GM12864 (cell line): ENCODE measurements at regions not wholly inside any gene's neighbourhood (a gene's known extent, or its start where the extent isn't known, plus 50 kb on each side); places are given as distances from the start of the nearest gene placed in this dataset.

Source experiments
- DNase-seq: peaks from one replicate; pipeline ENCODE4 v3.0.0-alpha.2; 2011; ENCODE audit warnings: low read depth
- H3K4me3 ChIP-seq: 2 replicates; pipeline ENCODE4 v1.5.1; 2011; ENCODE audit warnings: mild to moderate bottlenecking, low read depth, low read length, control low read depth
- TF ChIP-seq, protein P1 (sequence below): IDR thresholded peaks from 2 replicates; pipeline ENCODE4 v1.5.1; 2011; ENCODE audit warnings: low read depth, mild to moderate bottlenecking, moderate library complexity, low read length, control low read depth, inconsistent platforms; ENCODE audit errors: missing control alignments

DNA sequence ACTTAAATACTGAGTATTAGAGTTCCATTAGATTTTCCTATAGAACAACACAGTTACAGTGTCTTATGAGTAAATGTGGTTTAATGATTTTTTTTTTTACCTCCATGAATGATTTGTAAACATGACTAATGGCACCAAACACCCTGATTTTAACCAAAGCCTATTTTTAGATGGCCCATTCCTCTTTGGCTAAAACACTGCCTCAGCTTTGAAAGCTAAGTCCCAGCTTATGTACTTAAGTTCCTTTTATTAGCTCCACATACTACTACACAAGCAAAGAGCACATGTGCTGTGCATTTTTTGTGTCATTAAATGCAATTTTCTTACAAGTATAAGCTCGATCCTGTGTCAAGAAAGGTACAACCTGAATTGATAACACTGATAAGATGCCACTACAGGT, 575.6 kb upstream of the PITX2 start:
- no peak for DNase-seq
- TF ChIP-seq, protein P1, sequence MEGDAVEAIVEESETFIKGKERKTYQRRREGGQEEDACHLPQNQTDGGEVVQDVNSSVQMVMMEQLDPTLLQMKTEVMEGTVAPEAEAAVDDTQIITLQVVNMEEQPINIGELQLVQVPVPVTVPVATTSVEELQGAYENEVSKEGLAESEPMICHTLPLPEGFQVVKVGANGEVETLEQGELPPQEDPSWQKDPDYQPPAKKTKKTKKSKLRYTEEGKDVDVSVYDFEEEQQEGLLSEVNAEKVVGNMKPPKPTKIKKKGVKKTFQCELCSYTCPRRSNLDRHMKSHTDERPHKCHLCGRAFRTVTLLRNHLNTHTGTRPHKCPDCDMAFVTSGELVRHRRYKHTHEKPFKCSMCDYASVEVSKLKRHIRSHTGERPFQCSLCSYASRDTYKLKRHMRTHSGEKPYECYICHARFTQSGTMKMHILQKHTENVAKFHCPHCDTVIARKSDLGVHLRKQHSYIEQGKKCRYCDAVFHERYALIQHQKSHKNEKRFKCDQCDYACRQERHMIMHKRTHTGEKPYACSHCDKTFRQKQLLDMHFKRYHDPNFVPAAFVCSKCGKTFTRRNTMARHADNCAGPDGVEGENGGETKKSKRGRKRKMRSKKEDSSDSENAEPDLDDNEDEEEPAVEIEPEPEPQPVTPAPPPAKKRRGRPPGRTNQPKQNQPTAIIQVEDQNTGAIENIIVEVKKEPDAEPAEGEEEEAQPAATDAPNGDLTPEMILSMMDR, result no peak
- H3K4me3 ChIP-seq, result no peak overlapping the region

DNA sequence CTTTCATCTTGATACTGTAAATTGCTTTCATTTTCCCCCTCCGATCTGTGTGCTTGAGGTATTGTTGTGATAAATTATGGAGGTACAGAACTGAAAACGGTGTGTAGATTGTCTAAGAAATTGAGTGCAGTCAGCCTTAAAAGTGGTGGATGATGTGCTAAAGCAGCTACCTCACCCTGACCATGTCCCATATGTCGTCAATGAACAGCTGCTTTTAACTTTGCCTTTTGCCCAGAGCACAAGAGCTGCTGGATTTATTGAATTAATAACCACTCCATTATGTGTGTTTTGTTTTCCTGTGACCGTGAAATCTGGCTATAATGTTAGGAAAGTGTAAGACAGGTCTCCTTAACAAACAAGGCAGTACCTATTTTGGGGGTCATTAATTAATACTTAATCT, 581.9 kb upstream of the PITX2 start:
- no peak overlapping the region for H3K4me3 ChIP-seq
- no peak for DNase-seq
- TF ChIP-seq, protein P1, result no peak

DNA sequence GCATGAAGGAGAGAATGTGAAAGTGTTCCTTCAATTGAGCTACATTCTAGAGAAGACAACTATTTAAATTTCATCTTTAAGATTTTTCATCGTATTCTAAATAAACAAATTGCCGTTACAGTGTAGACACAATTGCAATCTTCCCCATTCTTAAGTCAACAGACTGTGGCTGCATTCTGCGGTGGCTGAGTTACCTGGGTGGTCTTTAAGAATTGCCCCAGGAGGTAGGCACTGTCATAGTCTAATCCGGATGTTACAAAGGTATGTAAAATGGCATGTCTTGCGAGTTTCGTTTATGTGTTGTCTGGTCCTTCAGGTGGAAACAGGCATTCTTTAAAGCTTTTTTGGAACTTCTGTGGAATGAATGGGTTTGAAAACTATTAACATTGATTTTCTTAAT, 586.1 kb upstream of the PITX2 start:
- no peak for DNase-seq
- no peak overlapping the region for H3K4me3 ChIP-seq
- TF ChIP-seq, protein P1, result no peak

DNA sequence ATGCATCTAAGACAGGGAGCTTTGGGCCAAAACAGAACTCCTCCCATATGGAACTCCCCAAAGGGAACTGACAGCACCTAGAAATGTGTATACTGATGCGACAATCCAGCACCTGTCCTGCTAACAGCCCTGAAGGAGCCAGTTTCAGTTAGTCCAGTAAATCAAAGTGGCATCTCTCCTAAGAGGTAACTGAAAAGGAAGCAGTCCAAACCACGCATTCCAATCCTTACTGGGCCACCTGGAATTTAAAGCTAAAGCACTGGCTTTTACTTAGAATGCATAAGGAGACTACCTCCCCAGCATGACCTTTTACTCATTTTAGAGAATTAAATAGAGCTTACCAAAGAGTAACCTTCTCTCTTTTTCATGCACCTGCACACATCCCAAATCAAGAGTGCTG, 586.8 kb upstream of the PITX2 start:
- TF ChIP-seq, protein P1, result no peak
- H3K4me3 ChIP-seq, result no peak overlapping the region
- DNase-seq, result no peak

DNA sequence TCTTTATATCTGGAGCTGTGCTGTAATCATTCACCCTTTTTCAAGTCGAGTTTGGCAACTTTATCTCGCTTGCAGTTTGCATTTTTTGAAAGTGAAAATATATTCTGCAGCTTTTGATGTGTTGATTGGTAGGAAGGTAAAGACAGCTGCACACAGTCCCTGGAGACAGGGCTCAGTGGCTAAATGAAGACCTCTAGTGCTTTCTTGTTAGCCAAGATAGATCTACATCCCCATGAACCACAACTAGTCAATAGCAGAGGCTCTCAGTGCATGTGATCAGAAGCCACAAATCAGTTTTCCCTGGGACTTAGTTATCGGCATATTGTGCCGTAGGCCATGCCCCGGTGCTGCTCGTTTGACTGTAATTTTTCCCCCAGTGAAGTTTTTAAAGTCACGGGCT, 587.7 kb upstream of the PITX2 start:
- no peak overlapping the region for H3K4me3 ChIP-seq
- DNase-seq, result no peak
- TF ChIP-seq, protein P1, result no peak

DNA sequence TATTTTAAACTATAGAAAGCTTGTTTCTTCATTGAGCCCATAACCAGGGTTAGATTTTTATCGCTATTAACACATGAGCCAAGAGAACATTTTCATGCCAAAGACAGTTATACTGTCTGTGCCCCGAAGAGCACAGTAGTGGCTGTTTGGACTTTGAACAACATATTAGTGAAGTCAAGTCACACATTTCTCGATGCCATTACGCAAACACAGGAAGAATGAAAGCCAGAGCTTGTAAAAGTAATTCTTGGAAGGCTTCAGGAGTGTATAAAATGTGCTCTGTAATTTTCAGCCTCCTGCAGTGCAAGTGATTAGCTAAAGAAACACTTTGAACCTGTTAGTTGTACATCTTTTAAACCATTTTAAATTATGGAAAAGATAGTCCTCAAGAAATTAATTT, 590.7 kb upstream of the PITX2 start:
- no peak overlapping the region for H3K4me3 ChIP-seq
- no peak for DNase-seq
- TF ChIP-seq, protein P1, result no peak

DNA sequence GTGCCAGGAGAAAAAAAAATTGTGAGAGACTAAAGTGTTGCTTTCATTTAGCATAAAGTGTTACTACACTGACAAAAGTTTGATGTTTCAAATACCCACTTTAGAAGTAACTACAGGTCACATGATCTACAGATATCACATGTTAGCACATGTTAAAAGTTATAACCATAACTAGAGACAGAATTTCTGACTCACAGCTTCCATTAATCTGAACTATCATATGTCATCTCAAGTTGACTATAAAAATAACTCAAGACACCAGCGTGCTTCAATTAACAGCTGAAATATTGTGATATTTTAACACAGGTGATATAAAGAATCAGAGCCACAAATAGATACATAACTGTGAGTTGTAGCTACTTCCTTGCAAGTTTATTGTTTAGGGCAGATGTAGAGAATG, 591.5 kb upstream of the PITX2 start:
- no peak overlapping the region for H3K4me3 ChIP-seq
- no peak for DNase-seq
- TF ChIP-seq, protein P1, result no peak
